AG10803 (cell line): ENCODE measurements at regions not wholly inside any gene's neighbourhood (a gene's known extent, or its start where the extent isn't known, plus 50 kb on each side); places are given as distances from the start of the nearest gene placed in this dataset.

Source experiments
- DNase-seq: peaks from one replicate; pipeline ENCODE4 v3.0.0; 2010; ENCODE audit warnings: low read depth
- H3K4me3 ChIP-seq: 2 replicates; pipeline ENCODE4 v1.5.1; 2011; ENCODE audit warnings: mild to moderate bottlenecking, low read length, control low read depth
- TF ChIP-seq, protein P1 (sequence below): conservative IDR thresholded peaks from 2 replicates; pipeline ENCODE4 v1.5.1; 2011; ENCODE audit warnings: mild to moderate bottlenecking, low read length, control low read depth, inconsistent platforms

DNA sequence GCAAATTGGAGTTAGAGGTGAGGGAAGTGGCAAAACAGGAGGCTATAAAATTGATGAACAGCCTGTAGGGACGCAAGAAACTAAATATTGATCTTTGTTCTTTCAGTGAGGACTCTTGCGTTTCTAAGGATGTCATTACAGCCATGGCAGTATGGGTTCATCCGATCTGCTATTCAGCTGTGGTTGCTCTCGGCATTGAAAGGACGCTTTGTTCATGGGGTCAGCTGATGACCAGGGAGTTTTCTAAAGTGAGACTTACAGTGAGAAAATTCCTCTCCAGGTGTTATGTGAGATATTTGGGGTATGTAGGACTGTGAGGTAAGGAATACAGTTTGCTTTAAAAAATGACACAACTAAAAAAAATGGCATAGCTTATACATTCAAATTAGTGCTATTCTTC lies 52.7 kb upstream of the PELI1 start:
- TF ChIP-seq, protein P1, sequence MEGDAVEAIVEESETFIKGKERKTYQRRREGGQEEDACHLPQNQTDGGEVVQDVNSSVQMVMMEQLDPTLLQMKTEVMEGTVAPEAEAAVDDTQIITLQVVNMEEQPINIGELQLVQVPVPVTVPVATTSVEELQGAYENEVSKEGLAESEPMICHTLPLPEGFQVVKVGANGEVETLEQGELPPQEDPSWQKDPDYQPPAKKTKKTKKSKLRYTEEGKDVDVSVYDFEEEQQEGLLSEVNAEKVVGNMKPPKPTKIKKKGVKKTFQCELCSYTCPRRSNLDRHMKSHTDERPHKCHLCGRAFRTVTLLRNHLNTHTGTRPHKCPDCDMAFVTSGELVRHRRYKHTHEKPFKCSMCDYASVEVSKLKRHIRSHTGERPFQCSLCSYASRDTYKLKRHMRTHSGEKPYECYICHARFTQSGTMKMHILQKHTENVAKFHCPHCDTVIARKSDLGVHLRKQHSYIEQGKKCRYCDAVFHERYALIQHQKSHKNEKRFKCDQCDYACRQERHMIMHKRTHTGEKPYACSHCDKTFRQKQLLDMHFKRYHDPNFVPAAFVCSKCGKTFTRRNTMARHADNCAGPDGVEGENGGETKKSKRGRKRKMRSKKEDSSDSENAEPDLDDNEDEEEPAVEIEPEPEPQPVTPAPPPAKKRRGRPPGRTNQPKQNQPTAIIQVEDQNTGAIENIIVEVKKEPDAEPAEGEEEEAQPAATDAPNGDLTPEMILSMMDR: no peak
- no peak for DNase-seq
- H3K4me3 ChIP-seq: no peak overlapping the region

DNA sequence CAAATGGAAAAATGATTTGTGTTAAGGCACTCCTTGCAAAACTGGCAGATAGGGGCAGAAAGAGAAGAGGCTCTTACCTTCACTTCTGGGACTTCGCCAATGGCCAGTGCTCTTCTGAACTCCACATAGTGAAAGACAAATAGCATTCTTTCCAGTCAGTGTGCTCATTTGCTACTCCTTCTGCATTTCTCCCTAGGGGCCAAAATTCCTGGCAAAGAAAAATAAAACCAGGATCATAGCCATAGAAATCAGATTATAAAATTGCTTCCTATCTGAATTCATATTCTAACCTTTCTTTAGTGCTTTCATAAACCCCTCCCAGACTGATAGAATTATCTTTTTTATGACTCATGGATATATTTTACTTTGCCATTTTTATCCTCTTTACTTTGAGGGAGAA lies 56.9 kb upstream of the PELI1 start:
- TF ChIP-seq, protein P1: no peak
- no peak overlapping the region for H3K4me3 ChIP-seq
- DNase-seq: peak; percentile 25

DNA sequence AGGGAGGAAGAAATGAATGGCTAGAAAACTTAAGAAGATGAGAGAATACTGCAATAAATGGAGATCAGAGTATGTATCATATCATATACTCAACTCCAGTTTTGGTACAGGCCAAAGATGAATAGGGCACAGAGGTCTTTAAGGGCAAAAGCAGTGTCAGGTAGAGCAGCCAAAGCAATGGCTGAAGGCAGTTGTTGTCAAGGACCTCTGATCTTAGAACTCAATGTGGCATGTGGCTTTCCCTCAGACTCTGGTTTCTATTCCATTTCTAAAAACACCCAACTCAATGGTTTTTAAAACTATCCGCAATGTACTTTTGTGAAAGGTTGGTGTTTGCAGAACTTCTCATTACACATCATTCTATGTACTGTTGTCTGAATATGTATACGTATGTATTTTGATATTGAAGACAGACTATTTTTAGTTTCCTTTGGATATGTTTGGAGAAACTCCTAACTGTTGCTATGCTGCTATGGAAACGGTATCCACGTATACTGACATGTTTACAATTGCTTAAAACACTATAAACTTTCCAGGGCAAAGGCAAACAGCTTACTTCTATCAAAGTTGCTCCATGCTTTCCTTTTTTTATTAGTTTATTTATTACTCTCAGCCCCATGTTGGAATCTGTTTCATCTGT lies 58.1 kb upstream of the PELI1 start:
- peak; percentile 63 for DNase-seq
- TF ChIP-seq, protein P1: no peak
- no peak overlapping the region for H3K4me3 ChIP-seq

DNA sequence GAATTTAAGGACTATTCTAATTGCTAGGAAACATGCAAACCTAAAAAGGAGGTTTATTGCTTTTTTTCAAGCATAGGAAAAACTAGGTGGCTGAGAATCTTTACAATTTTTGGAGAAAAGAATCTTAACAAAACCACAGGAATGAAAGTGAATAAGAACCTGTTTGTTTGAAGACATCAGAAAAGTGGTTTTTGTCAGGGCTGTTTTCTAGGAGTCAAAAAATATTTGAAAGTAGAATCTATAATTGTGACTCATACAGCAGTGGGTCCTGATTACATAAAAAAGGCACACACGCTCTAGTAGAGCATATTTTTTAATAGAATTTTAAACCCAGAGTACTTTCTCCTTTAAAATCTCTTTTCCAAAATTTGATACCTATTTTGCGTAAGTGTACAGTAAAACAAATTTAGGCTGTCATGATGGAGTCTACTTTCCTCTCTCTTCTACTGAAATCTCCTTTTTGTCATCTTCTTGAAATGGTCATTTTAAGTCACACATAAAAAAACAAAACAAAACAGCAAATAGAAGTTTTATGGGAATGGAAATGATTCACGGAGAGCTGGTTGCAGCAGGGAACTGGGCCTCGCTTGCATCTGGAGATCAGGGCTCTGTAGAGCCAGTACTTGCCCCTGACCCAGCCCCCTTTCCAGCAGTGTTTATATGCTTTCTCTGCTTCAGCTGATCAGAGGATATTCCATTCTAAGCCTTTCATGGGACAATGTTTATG lies 59.1 kb upstream of the PELI1 start:
- TF ChIP-seq, protein P1: no peak
- no peak overlapping the region for H3K4me3 ChIP-seq
- peak; percentile 58 for DNase-seq

DNA sequence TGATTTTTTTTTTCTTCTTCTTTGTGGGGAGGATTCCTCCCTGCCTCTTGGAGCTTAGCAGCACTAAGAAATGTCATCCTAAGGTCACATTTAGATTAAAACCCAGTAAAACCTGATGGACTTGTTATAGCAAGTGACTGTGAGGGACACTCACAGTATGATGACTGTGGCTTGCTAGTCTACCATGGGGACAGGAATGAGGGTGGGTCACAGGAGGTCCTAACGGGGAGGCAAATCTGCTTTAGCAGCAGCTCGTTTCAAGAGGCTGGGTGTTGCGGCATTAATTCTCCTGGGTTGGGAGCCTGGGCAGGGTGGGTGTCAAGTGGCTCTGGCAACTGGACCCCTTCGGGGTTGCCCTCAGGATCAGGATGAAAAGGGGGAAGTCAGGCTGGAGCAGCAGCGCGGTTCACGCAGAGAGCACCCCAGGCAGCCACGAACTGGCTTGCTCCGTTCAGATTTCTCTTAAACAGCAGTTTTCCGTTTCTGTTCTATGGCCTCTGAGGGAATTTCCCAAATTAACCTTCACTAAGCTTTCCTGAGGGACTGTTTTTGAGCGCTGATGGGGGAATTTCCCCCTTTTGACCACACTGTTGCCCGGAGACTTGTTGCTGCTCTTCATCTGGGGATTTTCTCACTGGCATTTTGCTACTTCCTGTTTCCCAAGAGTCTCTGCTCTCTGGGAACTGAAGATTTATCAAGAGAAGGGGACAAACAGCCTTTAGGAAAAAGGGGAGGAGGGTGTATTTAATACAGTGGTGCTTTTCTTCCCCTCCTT lies 59.8 kb upstream of the PELI1 start:
- DNase-seq: peak; percentile 39
- TF ChIP-seq, protein P1: no peak
- no peak overlapping the region for H3K4me3 ChIP-seq

DNA sequence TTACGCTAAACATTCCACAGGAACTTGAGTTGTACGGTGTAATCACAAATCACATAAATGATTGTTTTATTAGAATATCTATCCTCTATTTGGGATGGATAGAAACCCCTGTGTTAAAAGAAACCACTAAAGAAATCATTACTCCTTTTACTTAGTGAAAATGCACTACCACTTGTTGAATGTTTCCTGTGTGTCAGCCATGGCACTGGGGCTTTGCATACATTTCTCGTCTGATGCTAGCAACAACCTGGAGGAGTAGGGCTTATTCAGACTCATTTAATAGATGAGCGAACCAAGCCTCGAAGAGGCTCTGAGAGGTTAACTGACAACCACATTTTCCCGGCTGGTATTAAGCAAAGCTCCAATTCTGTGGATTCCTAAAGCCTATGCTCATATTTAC lies 60.5 kb upstream of the PELI1 start:
- no peak for DNase-seq
- TF ChIP-seq, protein P1: no peak
- H3K4me3 ChIP-seq: no peak overlapping the region
